Stimulated activated CD8-positive, alpha-beta memory T cell treated with anti-CD3 and anti-CD28 coated beads, Interleukin-12 subunit alpha, Interleukin-12 subunit beta, amount 100 ng/mL, for 1 hour (primary cell): ENCODE measurements at regions not wholly inside any gene's neighbourhood (a gene's known extent, or its start where the extent isn't known, plus 50 kb on each side); places are given as distances from the start of the nearest gene placed in this dataset.

Experiments used
- DNase-seq: peaks from one replicate; pipeline ENCODE4 v3.0.0-alpha.2; 2020; ENCODE audit warnings: low read depth

DNA sequence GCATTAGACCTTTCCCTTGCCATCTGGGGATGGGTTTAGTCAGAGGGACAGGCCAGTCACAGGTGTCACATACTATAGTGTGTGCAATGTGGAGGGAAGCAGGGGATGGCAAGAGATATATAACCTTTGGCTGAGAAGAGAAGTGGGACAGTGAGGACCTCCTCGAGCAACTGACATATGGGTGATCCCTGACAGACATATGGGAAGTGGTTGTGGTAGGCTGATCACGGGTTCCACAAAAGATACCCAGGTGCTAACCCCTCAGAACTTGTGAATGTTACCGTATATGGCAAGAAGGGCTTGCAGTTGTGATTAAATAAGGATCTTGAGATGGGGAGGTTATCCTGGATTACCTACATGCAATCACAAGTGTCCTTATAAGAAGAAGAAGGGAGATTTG, 188.1 kb upstream of the MPHOSPH6 start:
- no peak for DNase-seq

DNA sequence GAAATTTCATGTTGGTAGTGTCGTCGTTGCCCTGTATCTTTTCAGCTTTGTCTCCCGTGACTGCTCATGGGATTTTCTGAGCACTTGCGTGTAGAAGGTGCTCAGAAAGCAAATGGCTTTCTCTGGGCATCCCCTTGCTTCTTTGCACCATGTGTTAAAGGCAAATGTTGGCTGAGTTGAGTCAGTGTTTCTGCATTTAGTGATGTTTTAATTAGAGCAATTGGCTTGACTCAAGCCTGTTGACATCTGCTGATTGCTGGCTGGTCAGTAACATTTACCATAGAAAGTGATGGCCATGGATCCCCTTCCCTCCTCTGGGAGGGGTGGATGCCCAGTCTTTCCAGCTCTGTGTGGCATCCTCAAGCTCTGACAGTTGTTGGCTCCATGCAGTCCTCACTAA, 187.2 kb upstream of the MPHOSPH6 start:
- no peak for DNase-seq

DNA sequence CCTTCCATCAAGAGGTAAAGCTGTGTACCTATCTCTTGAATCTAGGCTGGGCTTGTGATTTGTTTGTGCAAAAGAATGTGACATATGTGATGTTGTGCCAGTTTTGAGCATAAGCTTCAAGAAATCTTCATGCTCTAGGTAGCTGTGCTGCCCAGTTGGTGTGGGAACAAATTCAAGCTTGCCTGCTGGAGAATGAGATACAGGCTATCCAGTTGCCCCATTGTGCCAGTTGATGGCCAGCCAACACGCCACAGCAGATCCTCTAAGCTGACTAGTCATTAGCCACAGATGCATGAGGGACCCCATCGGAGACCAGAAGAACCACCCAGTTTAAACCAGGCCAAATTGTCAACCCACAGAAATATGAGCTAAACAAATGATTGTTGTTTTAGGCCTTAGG, 180.5 kb upstream of the MPHOSPH6 start:
- no peak for DNase-seq

DNA sequence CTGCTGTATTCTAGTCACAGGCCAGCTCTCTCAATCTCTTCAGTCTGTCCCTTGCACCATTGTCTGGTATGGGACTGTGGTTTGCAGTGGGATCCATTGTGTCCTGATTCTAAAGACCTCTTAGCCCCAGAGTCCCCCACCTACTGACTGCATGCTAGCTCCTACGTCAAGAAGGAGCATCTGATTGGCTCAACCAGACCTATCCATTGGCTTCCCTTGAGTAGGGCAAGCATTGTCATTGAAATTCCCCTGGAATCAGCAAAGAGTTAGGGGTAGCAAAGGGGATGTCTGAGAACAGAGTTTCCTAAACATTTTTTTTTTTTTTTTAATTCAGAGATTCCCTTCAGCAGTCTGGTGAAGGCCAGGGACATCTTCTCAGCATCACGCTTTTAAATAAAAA, 175.3 kb upstream of the MPHOSPH6 start:
- DNase-seq, result no peak

DNA sequence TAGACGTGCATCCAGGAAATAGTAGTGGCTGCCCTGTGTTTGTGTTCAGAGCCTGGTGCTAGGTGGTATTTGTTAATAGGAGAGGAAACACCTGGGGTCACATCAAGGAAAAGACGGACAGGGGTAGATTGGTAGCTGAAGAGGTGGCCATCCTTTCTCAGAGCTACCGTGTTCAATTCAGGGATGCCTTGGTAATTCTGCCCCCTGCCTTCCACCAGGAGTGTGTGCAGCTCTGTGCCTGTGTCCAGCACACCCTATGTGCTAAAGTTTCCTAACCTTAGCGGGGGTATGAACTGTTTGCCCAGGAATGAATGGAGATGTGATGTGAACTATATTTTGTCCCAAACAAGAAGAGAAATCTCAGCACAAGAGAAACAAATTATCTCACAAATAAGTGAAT, 174.1 kb upstream of the MPHOSPH6 start:
- DNase-seq, result no peak

DNA sequence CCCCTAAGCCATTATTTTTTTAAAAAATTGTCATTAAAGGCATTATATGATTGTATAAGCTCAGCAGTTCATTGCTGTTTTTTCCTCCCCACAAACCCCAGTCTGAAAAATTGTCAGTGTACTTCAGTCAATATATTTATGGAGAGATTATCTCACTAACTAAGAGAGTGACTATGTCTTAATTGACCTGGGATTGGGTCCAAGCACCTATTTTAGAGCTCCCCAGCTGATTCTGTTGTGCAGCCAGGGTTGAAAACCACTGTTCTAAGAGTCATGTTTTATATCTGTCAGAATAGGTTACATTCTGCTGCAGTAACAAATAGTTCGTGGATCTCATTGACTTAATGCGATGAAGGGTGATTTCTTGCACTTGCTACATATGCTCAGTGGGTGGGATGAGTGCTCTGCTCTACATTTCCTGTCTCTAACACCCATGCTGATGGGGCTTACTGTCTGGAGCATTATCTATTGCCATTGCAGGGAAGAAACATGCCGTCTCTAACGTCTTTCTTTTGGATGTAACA, 171.2 kb upstream of the MPHOSPH6 start:
- DNase-seq, result no peak

DNA sequence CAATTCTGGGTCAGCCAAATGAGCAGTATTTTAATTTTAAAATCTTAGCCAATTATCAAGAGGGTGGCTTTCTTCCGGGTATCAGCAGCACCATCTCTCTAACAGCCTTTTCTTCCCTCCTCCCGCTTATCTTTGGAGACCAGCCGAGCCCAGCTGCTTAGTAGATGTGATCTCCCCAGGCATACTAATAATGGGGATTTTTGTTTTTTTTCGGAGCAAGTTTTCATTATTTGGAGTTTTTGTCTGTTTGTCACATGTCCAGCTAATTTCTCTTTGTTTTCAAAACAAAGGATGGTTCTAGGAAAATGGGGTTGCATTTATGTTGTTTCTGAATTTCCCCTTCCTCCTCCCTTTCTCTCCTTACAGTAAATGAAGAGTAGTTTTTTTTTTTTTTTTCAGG, 170.5 kb upstream of the MPHOSPH6 start:
- no peak for DNase-seq

DNA sequence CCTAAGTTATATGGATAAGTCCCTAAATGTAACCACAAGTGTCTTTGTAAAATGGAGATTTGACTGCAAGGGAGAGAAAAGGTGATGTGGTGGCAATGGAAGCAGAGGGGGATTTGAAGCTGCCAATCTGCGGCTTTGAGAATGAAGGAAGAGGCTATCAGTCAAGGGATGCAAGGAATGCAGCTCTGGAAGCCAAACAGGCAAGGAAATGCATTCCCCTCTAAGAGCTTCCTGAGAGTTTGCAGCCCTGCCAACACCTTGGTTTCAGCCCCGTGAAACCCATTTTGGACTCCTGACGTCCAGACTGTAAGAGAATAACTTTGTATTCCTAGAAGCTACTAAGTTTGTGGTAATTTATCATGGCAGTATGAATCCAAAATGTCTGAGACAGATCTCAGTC, 167.3 kb upstream of the MPHOSPH6 start:
- DNase-seq, result no peak

DNA sequence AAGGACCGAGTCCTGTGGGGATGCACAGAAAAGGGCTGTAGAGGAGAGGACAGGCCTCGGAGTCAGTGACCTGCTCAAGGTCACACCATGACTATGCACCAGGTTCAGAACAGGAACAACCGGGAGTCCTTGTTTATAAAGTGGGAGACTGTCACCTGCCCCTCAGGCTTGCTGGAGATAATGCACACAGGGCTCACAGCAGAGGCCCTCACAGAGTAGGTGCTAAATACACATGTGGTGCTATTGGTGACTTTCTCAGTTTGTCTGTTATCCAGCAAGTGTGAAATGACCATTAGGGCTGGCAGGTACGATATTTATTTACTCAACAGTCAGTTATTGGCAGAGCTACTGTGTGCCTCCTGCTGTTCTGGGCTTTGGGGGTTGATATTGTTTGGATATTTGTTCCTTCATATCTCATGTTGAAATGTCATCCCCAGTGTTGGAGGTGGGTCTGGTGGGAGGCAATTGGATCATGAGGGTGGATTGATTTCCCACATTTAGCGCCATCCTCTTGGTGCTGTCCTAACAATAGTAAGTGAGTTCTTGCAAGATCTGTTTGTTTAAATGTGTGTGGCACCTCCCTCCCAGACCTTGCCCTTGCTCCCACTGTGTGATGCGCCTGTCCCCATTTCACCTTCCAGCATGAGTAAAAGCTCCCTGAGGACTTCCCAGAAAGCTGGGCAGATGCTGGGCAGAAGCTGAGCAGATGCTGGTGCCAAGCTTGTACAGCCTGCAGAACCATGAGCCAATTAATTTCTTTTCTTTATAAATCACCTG, 162.1 kb upstream of the MPHOSPH6 start:
- DNase-seq, result no peak

DNA sequence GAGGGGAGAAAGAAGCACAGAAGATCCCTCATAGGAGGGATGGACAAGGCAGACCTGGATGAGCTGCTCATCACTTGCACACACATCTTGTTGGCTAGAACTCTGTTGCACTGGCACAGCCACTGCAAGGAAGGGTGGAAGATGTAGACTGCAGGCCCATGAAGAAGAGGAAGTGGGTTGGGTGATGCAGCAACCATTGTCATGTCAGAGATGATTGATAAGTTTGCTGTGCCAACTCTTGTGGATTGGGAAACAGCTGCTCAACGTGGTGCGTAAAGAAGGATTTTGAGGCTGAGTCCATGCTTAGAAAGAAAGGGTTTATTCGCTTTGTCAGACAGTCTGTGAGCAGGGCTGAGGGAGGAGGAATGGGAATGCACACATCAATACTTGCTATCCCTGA, 161.4 kb upstream of the MPHOSPH6 start:
- no peak for DNase-seq

DNA sequence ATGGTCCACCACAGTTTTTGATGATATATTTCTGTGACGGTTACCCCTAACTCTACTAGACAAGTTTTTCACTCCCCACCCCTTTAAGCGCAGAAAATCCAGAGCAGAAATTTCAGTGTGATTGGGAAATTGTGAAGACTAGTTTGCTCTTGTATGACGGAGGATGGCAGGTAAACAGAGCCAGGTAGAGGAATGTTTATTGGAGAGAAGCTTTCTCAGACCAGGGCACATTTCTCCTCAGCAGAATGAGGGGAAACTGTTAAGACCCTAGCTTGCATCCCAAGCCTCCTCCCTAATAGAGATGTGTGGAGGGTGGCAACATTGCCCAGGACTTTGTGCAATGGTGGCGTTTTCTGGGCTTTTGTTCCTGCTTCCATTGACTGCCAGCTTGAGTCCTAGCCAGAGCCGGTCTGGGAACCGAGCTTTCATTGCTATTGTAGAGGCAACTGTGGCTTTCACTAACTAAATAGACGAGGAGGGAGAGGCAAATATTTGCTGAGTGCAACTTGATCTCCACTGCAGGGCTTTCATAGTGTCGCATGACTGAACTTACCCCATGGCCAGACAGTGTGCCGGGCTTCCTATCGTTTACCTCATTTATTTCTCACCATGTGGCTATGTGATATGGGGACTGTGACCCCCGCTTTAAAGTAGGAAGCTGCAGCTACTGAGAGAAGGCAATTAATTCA, 159.6 kb upstream of the MPHOSPH6 start:
- no peak for DNase-seq

DNA sequence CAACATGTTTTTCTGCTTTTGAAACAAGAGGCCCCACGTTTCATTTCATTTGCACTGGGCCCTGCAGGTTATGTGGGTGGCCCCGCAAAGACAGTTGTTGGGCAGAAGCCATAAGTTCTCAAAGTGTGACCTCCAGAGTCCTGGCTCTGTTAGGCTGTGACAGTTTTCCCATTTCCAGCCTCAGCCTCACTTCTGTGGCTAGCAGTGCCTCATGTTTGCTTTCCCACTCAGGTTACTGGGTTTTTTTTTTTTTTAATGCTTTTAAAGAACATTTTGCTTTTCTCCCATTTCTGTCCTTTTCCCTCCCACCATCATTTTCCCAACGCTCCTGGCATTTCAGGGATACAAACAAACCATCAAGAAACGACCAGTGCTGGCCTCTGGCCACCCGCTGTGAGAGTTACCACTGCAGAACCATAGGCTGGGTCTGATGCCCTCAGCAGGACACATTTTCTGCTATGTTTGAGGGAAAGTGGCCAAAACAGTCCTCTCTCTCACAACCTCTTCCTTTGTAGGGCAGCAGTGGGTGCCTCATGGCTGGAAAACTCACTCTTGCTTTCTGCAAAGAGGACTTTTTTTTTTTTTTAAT, 159.0 kb upstream of the MPHOSPH6 start:
- DNase-seq, result no peak

DNA sequence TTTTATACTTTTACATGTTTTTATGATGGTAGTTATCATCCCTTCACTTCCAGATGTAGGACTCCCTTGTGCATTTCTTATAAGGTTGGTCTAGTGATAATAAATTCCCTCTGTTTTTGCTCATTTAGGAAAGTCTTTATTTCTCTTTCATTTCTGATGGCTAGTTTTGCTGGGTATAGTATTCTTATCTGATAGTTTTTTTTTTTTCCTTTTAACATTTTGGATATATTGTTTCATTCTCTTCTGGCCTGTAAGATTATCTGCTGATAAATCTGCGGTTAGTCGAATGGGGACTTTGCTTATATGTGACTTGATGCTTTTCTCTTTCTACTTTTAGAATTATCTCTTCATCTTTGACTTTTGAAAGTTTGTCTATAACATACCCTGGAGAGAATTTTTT, 153.1 kb upstream of the MPHOSPH6 start:
- DNase-seq, result no peak

DNA sequence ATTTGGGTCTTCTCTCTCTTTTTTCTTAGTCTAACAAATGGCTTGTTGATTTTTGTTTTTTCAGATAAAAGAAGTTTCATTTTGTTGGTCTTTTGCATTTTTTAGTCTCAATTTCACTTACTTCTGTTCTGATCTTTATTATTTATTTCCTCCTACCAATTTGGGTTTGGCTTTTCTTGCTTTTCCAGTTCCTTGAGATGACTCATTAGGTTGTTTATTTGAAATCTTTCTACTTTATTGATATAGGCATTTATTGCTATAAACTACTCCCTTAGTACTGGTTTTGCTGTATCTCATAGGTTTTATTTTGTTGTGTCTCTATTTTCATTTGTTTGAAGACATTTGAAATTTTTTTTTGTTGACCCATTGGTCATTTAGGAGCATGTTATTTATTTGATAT, 152.2 kb upstream of the MPHOSPH6 start:
- DNase-seq, result no peak

DNA sequence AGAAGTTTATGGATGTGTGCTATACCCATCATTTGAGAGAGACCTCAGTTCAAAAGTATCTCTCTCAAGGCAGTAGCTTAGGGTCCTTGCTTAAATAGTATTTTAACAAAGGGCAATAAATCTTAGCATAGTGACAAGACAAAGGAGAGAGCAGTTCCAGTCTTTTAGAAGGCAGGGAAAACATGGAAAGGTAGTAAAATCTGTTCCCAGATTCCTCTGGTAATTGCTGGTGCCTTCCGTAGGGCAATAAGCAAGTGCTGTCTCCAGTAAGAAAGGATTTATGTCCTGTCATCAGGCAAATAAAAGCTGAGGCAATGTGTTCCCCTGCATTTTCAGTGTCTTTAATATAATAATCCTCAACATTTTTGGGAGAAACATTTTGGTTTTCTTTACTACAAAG, 149.0 kb upstream of the MPHOSPH6 start:
- no peak for DNase-seq

DNA sequence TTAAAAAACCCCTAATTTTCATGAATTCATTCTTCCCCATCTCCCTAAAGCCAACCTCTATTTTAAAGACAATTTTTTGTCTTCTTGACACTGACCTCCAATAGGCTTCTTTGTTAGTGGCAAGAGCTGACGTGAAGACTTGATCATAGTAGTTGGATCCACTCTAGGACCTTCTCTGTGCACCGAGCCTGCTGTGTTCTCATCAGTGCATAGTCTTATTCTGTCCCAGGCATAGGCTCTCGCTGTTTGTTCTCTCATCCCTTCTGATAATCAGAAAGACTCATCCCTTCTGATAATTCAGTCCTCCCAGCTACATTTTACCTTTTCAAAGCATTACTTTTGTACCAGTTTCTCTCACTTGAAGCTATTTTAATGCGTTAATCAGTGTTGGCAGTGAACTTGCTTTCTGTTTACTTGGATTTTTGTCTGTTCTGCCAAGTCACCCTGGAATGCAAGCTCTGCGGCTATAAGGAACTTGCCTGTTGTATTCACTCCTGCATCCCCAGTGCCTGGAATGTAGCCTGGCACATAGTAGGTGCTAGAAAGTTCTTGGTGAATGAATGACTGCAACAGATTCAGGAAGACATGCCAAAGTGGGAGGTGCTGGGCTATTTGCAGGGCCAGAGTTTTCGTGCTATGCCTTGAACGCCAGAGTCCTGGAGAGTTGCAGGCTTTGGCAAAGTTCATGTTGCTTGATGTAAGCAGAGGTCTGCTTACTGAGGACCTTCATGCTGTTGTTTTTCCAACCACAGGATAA, 147.6 kb upstream of the MPHOSPH6 start:
- no peak for DNase-seq

DNA sequence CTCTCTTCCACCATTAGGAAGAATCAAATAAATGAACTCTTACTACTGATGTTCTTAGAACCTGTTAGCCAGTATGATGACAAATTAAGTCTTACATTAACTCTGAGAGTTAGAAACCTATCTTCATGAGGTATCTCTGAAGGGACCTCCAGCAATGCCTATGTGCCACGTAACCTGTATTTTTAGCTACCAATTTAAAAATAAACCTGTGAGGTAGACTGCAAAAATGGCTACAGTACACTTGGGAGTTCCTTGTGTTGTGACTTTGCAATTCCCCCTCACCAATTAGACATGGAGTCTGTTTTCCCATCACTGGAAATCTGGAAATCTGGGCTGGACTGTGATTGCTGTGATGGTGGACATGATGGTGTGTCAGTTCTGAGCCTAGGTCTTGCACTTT, 143.7 kb upstream of the MPHOSPH6 start:
- DNase-seq, result no peak

DNA sequence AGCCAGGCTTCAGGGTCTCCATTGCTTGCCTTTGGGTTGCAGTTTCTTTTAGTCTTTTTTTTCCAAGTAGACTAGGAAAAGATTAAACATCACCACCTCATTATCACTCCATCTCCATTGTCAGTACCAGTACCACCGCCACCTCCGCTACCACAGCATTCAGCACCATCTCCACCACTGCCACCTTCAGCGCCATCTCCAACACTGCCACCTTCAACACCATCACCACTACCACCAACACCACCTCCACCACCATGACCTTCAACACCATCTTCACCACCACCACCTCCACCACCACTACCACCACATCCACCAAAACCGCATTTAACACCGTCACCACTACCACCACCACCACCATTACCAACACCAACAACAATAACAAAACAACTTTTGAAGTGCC, 141.5 kb upstream of the MPHOSPH6 start:
- DNase-seq, result no peak

DNA sequence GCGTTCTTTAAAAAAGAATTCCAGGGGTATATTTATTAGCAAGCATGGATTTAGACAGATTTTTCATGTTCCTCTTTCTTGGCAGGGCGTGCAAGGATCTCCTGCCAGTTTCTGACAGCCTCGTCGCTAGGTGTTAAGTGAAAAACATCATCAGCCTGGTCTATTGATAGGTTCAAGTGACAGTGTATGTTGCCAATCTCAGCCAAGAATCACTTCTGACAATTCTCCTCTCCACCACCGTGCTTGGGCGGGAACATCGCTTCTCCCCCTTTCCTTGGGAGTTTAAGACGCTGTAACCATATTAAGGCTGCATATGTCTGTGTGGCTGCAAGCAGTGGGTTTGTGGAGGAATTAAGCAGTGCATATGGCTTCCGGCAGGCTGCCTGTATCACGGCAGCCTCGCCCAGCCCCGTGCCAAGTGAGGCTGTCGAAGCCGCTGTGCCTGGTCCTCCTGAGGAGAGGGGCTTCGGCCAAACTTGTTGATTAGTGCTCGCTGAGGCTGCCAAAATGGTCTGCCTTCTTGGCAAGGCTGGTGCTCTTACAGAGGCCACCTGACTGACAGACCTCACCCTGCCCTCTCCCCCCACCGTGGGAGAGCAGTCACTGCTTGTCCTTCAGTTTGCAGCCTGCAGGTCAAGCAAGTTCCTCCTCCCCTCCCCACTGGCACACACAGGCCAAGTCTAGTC, 132.2 kb upstream of the MPHOSPH6 start:
- no peak for DNase-seq

DNA sequence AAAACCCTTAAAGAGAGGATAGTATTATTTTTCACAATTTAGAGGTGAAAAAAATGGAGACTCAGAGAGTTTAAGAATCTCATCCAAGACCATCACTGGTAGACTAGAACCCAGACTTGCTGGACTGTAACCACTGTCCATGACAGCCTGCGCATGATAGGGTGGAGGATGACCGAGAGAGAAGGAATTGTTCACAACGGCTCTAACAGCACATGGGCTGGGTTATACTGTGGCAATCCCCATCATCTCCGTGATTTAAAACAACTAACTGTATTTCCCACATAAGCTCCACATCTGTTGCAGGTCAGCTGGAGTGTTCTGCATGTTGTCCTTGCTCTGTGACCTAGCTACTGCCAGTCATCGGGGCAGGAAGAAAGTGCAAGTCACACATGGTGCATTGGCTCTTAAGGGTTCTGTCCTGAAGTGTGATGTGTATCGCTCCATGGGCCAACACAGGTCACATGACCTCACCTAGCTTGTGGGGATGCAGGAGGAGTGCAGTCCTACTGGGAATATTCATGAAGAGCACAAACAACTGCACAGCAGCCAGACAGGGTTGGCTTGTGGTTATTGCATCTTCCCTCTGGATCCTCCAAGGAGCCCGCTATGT, 131.2 kb upstream of the MPHOSPH6 start:
- DNase-seq, result no peak

DNA sequence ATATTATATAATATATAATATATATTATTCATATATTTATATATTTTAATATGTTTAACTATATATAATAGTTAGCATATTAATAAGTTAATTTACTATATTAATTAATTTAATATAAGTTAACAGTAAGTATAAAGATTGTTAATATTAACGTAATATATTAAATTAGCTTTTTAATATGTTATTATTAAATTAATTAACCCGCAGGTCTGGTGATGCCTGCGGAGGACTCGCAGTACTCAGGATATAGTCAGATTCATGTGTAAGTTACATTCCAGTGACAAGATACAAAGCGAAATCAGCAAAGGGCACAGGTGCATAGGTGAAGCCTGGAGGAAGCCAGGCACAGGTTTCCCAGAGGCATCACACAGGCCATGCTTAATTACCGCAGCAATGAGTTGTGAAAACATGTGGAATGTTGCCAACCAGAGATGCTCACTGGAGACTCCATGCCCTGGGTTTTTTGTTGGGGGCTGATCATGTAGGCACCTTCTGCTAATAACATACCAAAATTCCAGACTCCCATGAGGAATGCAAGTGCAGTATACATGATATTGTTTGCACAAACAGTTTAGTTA, 130.4 kb upstream of the MPHOSPH6 start:
- no peak for DNase-seq
